Transverse colon (tissue), 4 donors: ENCODE measurements at regions not wholly inside any gene's neighbourhood (a gene's known extent, or its start where the extent isn't known, plus 50 kb on each side); places are given as distances from the start of the nearest gene placed in this dataset.

Source experiments
- EP300 ChIP-seq: sonication (generic); formaldehyde crosslinking; IDR thresholded peaks from one replicate; pipeline ENCODE4 v1.6.1; 2017; ENCODE audit warnings: antibody characterized with exemption, low read depth
- POLR2A ChIP-seq: fragments of 450-650 bp; IDR thresholded peaks from one replicate; pipeline ENCODE4 v1.6.1; 2016; ENCODE audit warnings: antibody characterized with exemption, mild to moderate bottlenecking, moderate library complexity
- POLR2AphosphoS5 ChIP-seq, 3 donors: sonication (generic); formaldehyde crosslinking; IDR thresholded peaks; one replicate each; pipeline ENCODE4 v1.6.1; 2016; ENCODE audit warnings: antibody characterized with exemption in 3 of 3
- TF ChIP-seq, protein P1 (sequence below), 5 experiments: fragments of 200-600 bp in 3 of 5; fragments of 450-650 bp in 2 of 5; sonication (generic) in 3 of 5; IDR thresholded peaks; 1 replicate in 2 of 5; 2 replicates in 3 of 5; pipeline ENCODE4 v1.5.1; 2016 to 2017; ENCODE audit warnings: antibody characterized with exemption in 5 of 5, inconsistent platforms in 3 of 5, mild to moderate bottlenecking in 2 of 5, moderate library complexity in 1 of 5

DNA sequence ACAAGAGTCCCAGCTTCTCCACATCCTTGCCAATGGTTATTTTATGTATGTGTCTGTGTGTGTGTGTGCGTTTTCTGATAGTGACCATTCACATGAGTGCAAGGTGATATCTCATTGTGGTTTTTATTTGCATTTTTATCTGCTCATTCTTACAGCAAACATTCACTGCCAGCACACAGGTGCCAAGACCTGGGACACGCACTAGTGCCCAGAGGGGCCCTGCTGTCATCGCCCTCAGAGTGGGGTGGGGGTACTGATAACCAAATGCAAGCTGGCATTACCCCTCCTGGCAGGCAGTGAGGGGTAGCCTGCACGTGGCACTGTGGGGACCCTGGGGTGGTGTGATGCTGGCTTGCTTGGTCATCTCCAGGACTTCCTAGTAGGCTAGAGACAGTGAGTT, 285.4 kb downstream of the LPIN1 start:
- TF ChIP-seq, protein P1, sequence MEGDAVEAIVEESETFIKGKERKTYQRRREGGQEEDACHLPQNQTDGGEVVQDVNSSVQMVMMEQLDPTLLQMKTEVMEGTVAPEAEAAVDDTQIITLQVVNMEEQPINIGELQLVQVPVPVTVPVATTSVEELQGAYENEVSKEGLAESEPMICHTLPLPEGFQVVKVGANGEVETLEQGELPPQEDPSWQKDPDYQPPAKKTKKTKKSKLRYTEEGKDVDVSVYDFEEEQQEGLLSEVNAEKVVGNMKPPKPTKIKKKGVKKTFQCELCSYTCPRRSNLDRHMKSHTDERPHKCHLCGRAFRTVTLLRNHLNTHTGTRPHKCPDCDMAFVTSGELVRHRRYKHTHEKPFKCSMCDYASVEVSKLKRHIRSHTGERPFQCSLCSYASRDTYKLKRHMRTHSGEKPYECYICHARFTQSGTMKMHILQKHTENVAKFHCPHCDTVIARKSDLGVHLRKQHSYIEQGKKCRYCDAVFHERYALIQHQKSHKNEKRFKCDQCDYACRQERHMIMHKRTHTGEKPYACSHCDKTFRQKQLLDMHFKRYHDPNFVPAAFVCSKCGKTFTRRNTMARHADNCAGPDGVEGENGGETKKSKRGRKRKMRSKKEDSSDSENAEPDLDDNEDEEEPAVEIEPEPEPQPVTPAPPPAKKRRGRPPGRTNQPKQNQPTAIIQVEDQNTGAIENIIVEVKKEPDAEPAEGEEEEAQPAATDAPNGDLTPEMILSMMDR (IDR thresholded peaks at IDR 0.05) = no peak
- TF ChIP-seq POLR2AphosphoS5 (IDR thresholded peaks at IDR 0.05) = no peak
- no peak for TF ChIP-seq POLR2A
- no peak for TF ChIP-seq EP300
